HG03442 (cell line): ENCODE measurements at regions not wholly inside any gene's neighbourhood (a gene's known extent, or its start where the extent isn't known, plus 50 kb on each side); places are given as distances from the start of the nearest gene placed in this dataset.
"Not testable (repeated sequence)": the region's sequence is repeated elsewhere in the genome, so short reads cannot be mapped to it uniquely, and the experiment has no call there.

Experiments used
- ATAC-seq: cut with Tn5 transposase; IDR thresholded peaks from one replicate; pipeline ENCODE4 v1.9.1; 2021; ENCODE audit warnings: mild to moderate bottlenecking, moderate library complexity; ENCODE audit not compliant: unreplicated experiment

GRCh38 chr12:72839696-72840095 is 567.5 kb downstream of the TRHDE start:
- ATAC-seq: no peak

- no peak for ATAC-seq
Observed at GRCh38 chr12:72863671-72864070, 591.5 kb downstream of the TRHDE start.

GRCh38 chr12:72865921-72866320 is 593.8 kb downstream of the TRHDE start:
- no peak for ATAC-seq

- ATAC-seq: no peak
Observed at GRCh38 chr12:72869024-72869423, 596.9 kb downstream of the TRHDE start.

GRCh38 chr12:72872238-72872887 is 600.2 kb downstream of the TRHDE start:
- ATAC-seq: no peak

- no peak for ATAC-seq
Observed at GRCh38 chr12:72872996-72873395, 600.8 kb downstream of the TRHDE start.

GRCh38 chr12:72876092-72876491 is 603.9 kb downstream of the TRHDE start:
- ATAC-seq: no peak

GRCh38 chr12:72888693-72889092 is 616.5 kb downstream of the TRHDE start:
- ATAC-seq: no peak

GRCh38 chr12:72889791-72890190 is 617.6 kb downstream of the TRHDE start:
- ATAC-seq: no peak

GRCh38 chr12:72901685-72902084 is 629.5 kb downstream of the TRHDE start:
- ATAC-seq: no peak

- no peak for ATAC-seq
Observed at GRCh38 chr12:72925716-72926115, 653.5 kb downstream of the TRHDE start.

- ATAC-seq: not testable (repeated sequence)
Observed at GRCh38 chr12:72931838-72932237, 659.7 kb downstream of the TRHDE start.

GRCh38 chr12:72937486-72937885 is 665.3 kb downstream of the TRHDE start:
- no peak for ATAC-seq

GRCh38 chr12:72957454-72957853 is 685.3 kb downstream of the TRHDE start:
- no peak for ATAC-seq

GRCh38 chr12:72966684-72967083 is 694.5 kb downstream of the TRHDE start:
- no peak for ATAC-seq

GRCh38 chr12:72974954-72975555 is 702.9 kb downstream of the TRHDE start:
- no peak for ATAC-seq

- ATAC-seq: no peak
Observed at GRCh38 chr12:72978999-72979398, 706.8 kb downstream of the TRHDE start.

GRCh38 chr12:72982356-72982755 is 710.2 kb downstream of the TRHDE start:
- ATAC-seq: no peak

- ATAC-seq: no peak
Observed at GRCh38 chr12:72986963-72987362, 714.8 kb downstream of the TRHDE start.

GRCh38 chr12:72989458-72989947 is 717.3 kb downstream of the TRHDE start:
- no peak for ATAC-seq

- not testable (repeated sequence) for ATAC-seq
Observed at GRCh38 chr12:72995029-72995428, 722.9 kb downstream of the TRHDE start.

GRCh38 chr12:72995616-72996015 is 723.4 kb downstream of the TRHDE start:
- no peak for ATAC-seq

GRCh38 chr12:73001806-73002205 is 729.6 kb downstream of the TRHDE start:
- not testable (repeated sequence) for ATAC-seq
